CD4-positive, alpha-beta T cell (primary cell): ENCODE measurements at regions not wholly inside any gene's neighbourhood (a gene's known extent, or its start where the extent isn't known, plus 50 kb on each side); places are given as distances from the start of the nearest gene placed in this dataset.

Source experiments
- ATAC-seq: fragments of 200-7000 bp; cut with Tn5 transposase; one replicate; pipeline ENCODE4 v1.10.0; 2022; ENCODE audit warnings: mild to moderate bottlenecking; ENCODE audit not compliant: poor library complexity
- CTCF ChIA-PET: fragments of 350-600 bp; sonication (Branson Sonifier 250); formaldehyde crosslinking; loops from one replicate; lab custom pipeline; 2021; ENCODE audit warnings: antibody characterized with exemption, inconsistent platforms; lab: Charles Lee
- POLR2A ChIA-PET: fragments of 350-600 bp; sonication (Branson Sonifier 250); formaldehyde crosslinking; loops from one replicate; lab custom pipeline; 2021; ENCODE audit warnings: antibody characterized with exemption, inconsistent platforms; lab: Charles Lee
- DNase-seq, 14 experiments: peaks; one replicate each; pipeline ENCODE4 v3.0.0-alpha.2; 2013 to 2020; ENCODE audit warnings: mixed read lengths in 2 of 14
- H3K27ac ChIP-seq, 2 donors: one replicate each; pipeline versions ENCODE4 v1.5.1 to v1.7.0; 2013; ENCODE audit warnings: low read length in 2 of 2, low read depth in 1 of 2, mild to moderate bottlenecking in 1 of 2
- H3K27me3 ChIP-seq, 2 experiments: 1 replicate in 1 of 2; 2 replicates in 1 of 2; pipeline versions ENCODE4 v1.6.1 to v1.7.0; 2013; ENCODE audit warnings: low read length in 2 of 2, control low read depth in 1 of 2, mild to moderate bottlenecking in 1 of 2, moderate library complexity in 1 of 2; ENCODE audit not compliant: insufficient read depth in 2 of 2, control insufficient read depth in 1 of 2
- H3K36me3 ChIP-seq: one replicate; pipeline ENCODE4 v1.6.1; 2013; ENCODE audit warnings: low read length, control low read depth; ENCODE audit not compliant: insufficient read depth
- H3K4me1 ChIP-seq: one replicate; pipeline ENCODE4 v1.6.1; 2013; ENCODE audit warnings: low read length, control low read depth; ENCODE audit not compliant: insufficient read depth
- H3K4me3 ChIP-seq: one replicate; pipeline ENCODE4 v1.5.1; 2013; ENCODE audit warnings: mild to moderate bottlenecking, low read length, moderate library complexity
- H3K9me3 ChIP-seq, 2 experiments: 1 replicate in 1 of 2; 2 replicates in 1 of 2; pipeline versions ENCODE4 v1.6.1 to v1.7.0; 2013; ENCODE audit warnings: low read length in 2 of 2, mild to moderate bottlenecking in 2 of 2, control low read depth in 1 of 2, moderate library complexity in 1 of 2; ENCODE audit not compliant: control insufficient read depth in 1 of 2, insufficient read depth in 1 of 2
- H3K27ac Mint-ChIP-seq: one replicate; pipeline ENCODE4 v1.8.0; 2020; ENCODE audit warnings: mixed read lengths
- H3K27me3 Mint-ChIP-seq: one replicate; pipeline ENCODE4 v1.8.0; 2021; ENCODE audit warnings: mixed read lengths
- H3K36me3 Mint-ChIP-seq: one replicate; pipeline ENCODE4 v1.8.0; 2021; ENCODE audit warnings: low read depth, mixed read lengths
- H3K4me1 Mint-ChIP-seq: one replicate; pipeline ENCODE4 v1.8.0; 2021; ENCODE audit warnings: low read depth, mixed read lengths
- H3K4me3 Mint-ChIP-seq: one replicate; pipeline ENCODE4 v1.8.0; 2020; ENCODE audit warnings: mild to moderate bottlenecking, mixed read lengths
- H3K9me3 Mint-ChIP-seq: one replicate; pipeline ENCODE4 v1.8.0; 2020; ENCODE audit warnings: mixed read lengths
- intact Hi-C, 2 experiments: fragments of 100-400 bp; cut with DNase I in 1 of 2; cut with micrococcal nuclease in 1 of 2; formaldehyde crosslinking; loops; one replicate each; pipeline versions ENCODE4 v1.15.1 to v1.9.0; 2023 to 2025; cut with DNase I, micrococcal nuclease
- TF ChIP-seq, protein P1 (sequence below): fragments of 200-600 bp; IDR thresholded peaks from one replicate; pipeline ENCODE4 v1.8.0; 2022; ENCODE audit warnings: antibody characterized with exemption, mild to moderate bottlenecking

- peaks cover 0 to 10% of the 10 kb centered on the region in 2 experiments for H3K9me3 ChIP-seq
- no peak overlapping the region for H3K27ac ChIP-seq
- Mint-ChIP-seq H3K27ac (no peak overlapping the region), H3K36me3 (no peaks in the 10 kb centered on the region), H3K9me3 (peaks cover 4% of the 10 kb centered on the region), H3K4me1 (no peaks in the 10 kb centered on the region), H3K4me3 (no peak overlapping the region), H3K27me3 (no peaks in the 10 kb centered on the region)
- ChIA-PET POLR2A (no interaction called here), CTCF (no interaction called here)
- H3K4me3 ChIP-seq: no peak overlapping the region
- H3K36me3 ChIP-seq: no peaks in the 10 kb centered on the region
- intact Hi-C loops: no loop called here
- TF ChIP-seq, protein P1, sequence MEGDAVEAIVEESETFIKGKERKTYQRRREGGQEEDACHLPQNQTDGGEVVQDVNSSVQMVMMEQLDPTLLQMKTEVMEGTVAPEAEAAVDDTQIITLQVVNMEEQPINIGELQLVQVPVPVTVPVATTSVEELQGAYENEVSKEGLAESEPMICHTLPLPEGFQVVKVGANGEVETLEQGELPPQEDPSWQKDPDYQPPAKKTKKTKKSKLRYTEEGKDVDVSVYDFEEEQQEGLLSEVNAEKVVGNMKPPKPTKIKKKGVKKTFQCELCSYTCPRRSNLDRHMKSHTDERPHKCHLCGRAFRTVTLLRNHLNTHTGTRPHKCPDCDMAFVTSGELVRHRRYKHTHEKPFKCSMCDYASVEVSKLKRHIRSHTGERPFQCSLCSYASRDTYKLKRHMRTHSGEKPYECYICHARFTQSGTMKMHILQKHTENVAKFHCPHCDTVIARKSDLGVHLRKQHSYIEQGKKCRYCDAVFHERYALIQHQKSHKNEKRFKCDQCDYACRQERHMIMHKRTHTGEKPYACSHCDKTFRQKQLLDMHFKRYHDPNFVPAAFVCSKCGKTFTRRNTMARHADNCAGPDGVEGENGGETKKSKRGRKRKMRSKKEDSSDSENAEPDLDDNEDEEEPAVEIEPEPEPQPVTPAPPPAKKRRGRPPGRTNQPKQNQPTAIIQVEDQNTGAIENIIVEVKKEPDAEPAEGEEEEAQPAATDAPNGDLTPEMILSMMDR: no peak
- ATAC-seq (no peak), DNase-seq (no peak)
- H3K4me1 ChIP-seq: no peaks in the 10 kb centered on the region
- H3K27me3 ChIP-seq: no peaks in the 10 kb centered on the region
These were observed 132.3 kb upstream of the GLRA1 start for GRCh38 chr5:152056931-152057330.

DNA sequence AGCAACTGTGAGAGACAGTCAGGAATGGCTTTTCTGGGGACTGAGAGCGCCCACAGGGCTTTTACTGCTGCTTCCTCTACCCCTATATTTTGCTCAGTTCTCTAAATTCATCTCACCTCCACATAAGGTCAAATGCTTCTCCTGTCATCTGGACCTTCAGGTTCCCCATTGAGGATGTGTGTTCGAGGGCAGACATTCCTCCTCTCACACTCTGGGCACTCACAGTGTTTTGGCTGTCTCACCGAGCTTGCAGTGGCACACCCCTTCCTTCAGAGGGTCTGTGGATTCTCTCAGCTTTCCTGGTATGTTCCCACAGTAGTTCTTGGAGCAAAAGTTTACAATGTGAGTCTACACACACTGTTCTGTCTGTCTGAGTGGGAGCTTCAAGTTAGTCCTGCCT lies 127.8 kb upstream of the GLRA1 start:
- no peak overlapping the region for H3K4me3 Mint-ChIP-seq
- Histone ChIP-seq H3K36me3 (no peaks in the 10 kb centered on the region), H3K27ac (no peak overlapping the region), H3K27me3 (no peaks in the 10 kb centered on the region), H3K4me1 (no peaks in the 10 kb centered on the region), H3K4me3 (no peak overlapping the region), H3K9me3 (peaks cover 10 to 11% of the 10 kb centered on the region in 2 experiments)
- intact Hi-C loops: no loop called here
- TF ChIP-seq, protein P1: no peak
- POLR2A ChIA-PET: no interaction called here
- H3K9me3 Mint-ChIP-seq: peaks cover 22% of the 10 kb centered on the region
- ATAC-seq (no peak), DNase-seq (no peak)
- H3K27ac Mint-ChIP-seq: no peak overlapping the region
- H3K27me3 Mint-ChIP-seq: no peaks in the 10 kb centered on the region
- CTCF ChIA-PET: no interaction called here
- H3K36me3 Mint-ChIP-seq: peaks cover 10% of the 10 kb centered on the region
- H3K4me1 Mint-ChIP-seq: no peaks in the 10 kb centered on the region

GRCh38 chr5:152051499-152052454 lies 127.1 kb upstream of the GLRA1 start:
- Histone ChIP-seq H3K27me3 (no peaks in the 10 kb centered on the region), H3K9me3 (peaks cover 10 to 11% of the 10 kb centered on the region in 2 experiments), H3K27ac (no peak overlapping the region), H3K4me3 (no peak overlapping the region), H3K4me1 (no peaks in the 10 kb centered on the region), H3K36me3 (no peaks in the 10 kb centered on the region)
- Mint-ChIP-seq H3K4me3 (no peak overlapping the region), H3K27me3 (no peaks in the 10 kb centered on the region), H3K27ac (no peak overlapping the region), H3K4me1 (peaks cover under 1% of the 10 kb centered on the region), H3K36me3 (peaks cover 10% of the 10 kb centered on the region), H3K9me3 (peaks cover 22% of the 10 kb centered on the region)
- TF ChIP-seq, protein P1: no peak
- POLR2A ChIA-PET: no interaction called here
- CTCF ChIA-PET: no interaction called here
- no peak for DNase-seq
- no peak for ATAC-seq
- intact Hi-C loops: no loop called here
